Glutamatergic neuron (in vitro differentiated cells): ENCODE measurements at regions not wholly inside any gene's neighbourhood (a gene's known extent, or its start where the extent isn't known, plus 50 kb on each side); places are given as distances from the start of the nearest gene placed in this dataset.

Experiments
- DNase-seq: peaks from one replicate; pipeline ENCODE4 v3.0.0; 2022
- H3K27ac Mint-ChIP-seq: one replicate; pipeline ENCODE4 v1.8.0; 2020; ENCODE audit warnings: mild to moderate bottlenecking, mixed read lengths, inconsistent platforms; ENCODE audit not compliant: unreplicated experiment
- H3K27me3 Mint-ChIP-seq: one replicate; pipeline ENCODE4 v1.8.0; 2020; ENCODE audit warnings: mild to moderate bottlenecking, moderate library complexity, mixed read lengths, inconsistent platforms; ENCODE audit not compliant: unreplicated experiment
- H3K36me3 Mint-ChIP-seq: one replicate; pipeline ENCODE4 v1.8.0; 2020; ENCODE audit warnings: mild to moderate bottlenecking, mixed read lengths, inconsistent platforms; ENCODE audit not compliant: unreplicated experiment
- H3K4me1 Mint-ChIP-seq: one replicate; pipeline ENCODE4 v1.8.0; 2020; ENCODE audit warnings: mild to moderate bottlenecking, low read depth, mixed read lengths, inconsistent platforms; ENCODE audit not compliant: unreplicated experiment
- H3K4me3 Mint-ChIP-seq: one replicate; pipeline ENCODE4 v1.8.0; 2020; ENCODE audit warnings: mild to moderate bottlenecking, mixed read lengths, inconsistent platforms; ENCODE audit not compliant: unreplicated experiment
- H3K9me3 Mint-ChIP-seq: one replicate; pipeline ENCODE4 v1.8.0; 2020; ENCODE audit warnings: mild to moderate bottlenecking, moderate library complexity, mixed read lengths, inconsistent platforms; ENCODE audit not compliant: unreplicated experiment
- TF ChIP-seq, protein P1 (sequence below): fragments of 200-600 bp; sonication (generic); IDR thresholded peaks from one replicate; pipeline ENCODE4 v1.5.0; 2021; ENCODE audit not compliant: partially characterized antibody, unreplicated experiment

- TF ChIP-seq, protein P1, sequence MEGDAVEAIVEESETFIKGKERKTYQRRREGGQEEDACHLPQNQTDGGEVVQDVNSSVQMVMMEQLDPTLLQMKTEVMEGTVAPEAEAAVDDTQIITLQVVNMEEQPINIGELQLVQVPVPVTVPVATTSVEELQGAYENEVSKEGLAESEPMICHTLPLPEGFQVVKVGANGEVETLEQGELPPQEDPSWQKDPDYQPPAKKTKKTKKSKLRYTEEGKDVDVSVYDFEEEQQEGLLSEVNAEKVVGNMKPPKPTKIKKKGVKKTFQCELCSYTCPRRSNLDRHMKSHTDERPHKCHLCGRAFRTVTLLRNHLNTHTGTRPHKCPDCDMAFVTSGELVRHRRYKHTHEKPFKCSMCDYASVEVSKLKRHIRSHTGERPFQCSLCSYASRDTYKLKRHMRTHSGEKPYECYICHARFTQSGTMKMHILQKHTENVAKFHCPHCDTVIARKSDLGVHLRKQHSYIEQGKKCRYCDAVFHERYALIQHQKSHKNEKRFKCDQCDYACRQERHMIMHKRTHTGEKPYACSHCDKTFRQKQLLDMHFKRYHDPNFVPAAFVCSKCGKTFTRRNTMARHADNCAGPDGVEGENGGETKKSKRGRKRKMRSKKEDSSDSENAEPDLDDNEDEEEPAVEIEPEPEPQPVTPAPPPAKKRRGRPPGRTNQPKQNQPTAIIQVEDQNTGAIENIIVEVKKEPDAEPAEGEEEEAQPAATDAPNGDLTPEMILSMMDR: no peak
- H3K27me3 Mint-ChIP-seq: peaks cover 1% of the 10 kb centered on the region
- peaks cover 2% of the 10 kb centered on the region for H3K9me3 Mint-ChIP-seq
- peak overlapping the region; percentile 92 for H3K27ac Mint-ChIP-seq
- H3K4me3 Mint-ChIP-seq: peak overlapping the region; percentile 27
- no peak for DNase-seq
- H3K4me1 Mint-ChIP-seq: peaks cover 40% of the 10 kb centered on the region
- no peaks in the 10 kb centered on the region for H3K36me3 Mint-ChIP-seq
Measured at GRCh38 chr14:26856876-26857518, 259.2 kb upstream of the NOVA1 start.

GRCh38 chr14:26859483-26859882, 261.6 kb upstream of the NOVA1 start:
- TF ChIP-seq, protein P1: no peak
- Mint-ChIP-seq H3K27ac (peak overlapping the region; percentile 33), H3K9me3 (peaks cover 2% of the 10 kb centered on the region), H3K36me3 (no peaks in the 10 kb centered on the region), H3K4me1 (peaks cover 40% of the 10 kb centered on the region), H3K27me3 (peaks cover 1% of the 10 kb centered on the region), H3K4me3 (no peak overlapping the region)
- DNase-seq: no peak

- TF ChIP-seq, protein P1: no peak
- DNase-seq: no peak
- peaks cover 2% of the 10 kb centered on the region for H3K9me3 Mint-ChIP-seq
- H3K36me3 Mint-ChIP-seq: no peaks in the 10 kb centered on the region
- H3K27ac Mint-ChIP-seq: no peak overlapping the region
- no peak overlapping the region for H3K4me3 Mint-ChIP-seq
- peaks cover 1% of the 10 kb centered on the region for H3K27me3 Mint-ChIP-seq
- peaks cover 40% of the 10 kb centered on the region for H3K4me1 Mint-ChIP-seq
Measured at GRCh38 chr14:26860111-26860510, 262.3 kb upstream of the NOVA1 start.

DNA sequence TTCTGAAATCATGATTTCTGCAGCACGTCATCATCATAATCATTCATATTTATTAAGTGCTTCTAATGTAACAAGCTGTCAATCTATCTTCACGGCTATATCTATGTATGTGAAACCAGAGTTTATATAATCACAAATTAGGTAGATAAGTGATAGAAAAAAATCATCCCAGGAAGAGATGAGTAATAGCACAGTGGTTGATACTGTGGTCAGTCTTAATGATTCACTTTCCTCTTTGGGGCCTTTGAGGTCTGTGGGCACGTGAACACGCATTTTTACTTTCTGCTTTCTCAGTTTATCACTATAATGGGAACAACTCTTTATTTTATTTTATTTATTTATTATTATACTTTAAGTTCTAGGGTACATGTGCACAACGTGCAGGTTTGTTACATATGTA, 265.9 kb upstream of the NOVA1 start:
- Mint-ChIP-seq H3K36me3 (no peaks in the 10 kb centered on the region), H3K27me3 (peaks cover 1% of the 10 kb centered on the region), H3K4me3 (no peak overlapping the region), H3K4me1 (peaks cover 27% of the 10 kb centered on the region), H3K9me3 (no peaks in the 10 kb centered on the region), H3K27ac (no peak overlapping the region)
- DNase-seq: no peak
- TF ChIP-seq, protein P1: no peak

DNA sequence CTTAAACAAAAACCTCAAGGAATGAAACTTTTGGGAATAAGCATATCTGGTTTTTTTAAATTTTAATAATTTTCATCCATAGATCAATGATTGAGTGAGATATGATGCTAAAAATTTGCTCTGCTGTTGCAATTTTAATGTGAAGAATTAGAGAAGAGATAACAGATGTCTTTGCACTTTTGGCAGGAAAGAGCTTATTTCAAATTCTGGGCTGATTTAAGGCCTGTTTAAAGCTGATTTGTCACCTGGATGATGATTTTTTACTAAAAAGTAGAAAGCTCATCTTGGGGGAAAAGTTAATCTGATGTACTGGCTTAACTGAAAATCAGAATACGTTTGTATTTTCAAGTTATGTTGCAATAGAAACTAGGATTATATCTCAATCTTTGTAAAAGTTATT, 268.9 kb upstream of the NOVA1 start:
- TF ChIP-seq, protein P1: no peak
- H3K9me3 Mint-ChIP-seq: no peaks in the 10 kb centered on the region
- no peak overlapping the region for H3K4me3 Mint-ChIP-seq
- peaks cover 44% of the 10 kb centered on the region for H3K4me1 Mint-ChIP-seq
- H3K27me3 Mint-ChIP-seq: no peaks in the 10 kb centered on the region
- no peak for DNase-seq
- no peaks in the 10 kb centered on the region for H3K36me3 Mint-ChIP-seq
- H3K27ac Mint-ChIP-seq: no peak overlapping the region
